ENCODE measurements at regions not wholly inside any gene's neighbourhood (a gene's known extent, or its start where the extent isn't known, plus 50 kb on each side); places are given as distances from the start of the nearest gene placed in this dataset.
"Not testable (repeated sequence)": the region's sequence is repeated elsewhere in the genome, so short reads cannot be mapped to it uniquely, and the experiment has no call there.

GRCh38 chr3:147099076-147099475 is 307.3 kb downstream of the ZIC4 start:
- Histone ChIP-seq H3K27ac (no peak overlapping the region), H3K9me3 (ENCODE audit: severe bottlenecking) (no peaks in the 10 kb centered on the region), H3K36me3 (no peaks in the 10 kb centered on the region), H3K4me3 (ENCODE audit: low read depth, low read length) (no peak overlapping the region), H3K27me3 (ENCODE audit: insufficient read depth, low read depth, severe bottlenecking) (no peaks in the 10 kb centered on the region)
- no peak for TF ChIP-seq CTCF (IDR thresholded peaks at IDR 0.05; ENCODE audit: low read depth, low read length)
- no peak for DNase-seq

- no peak for TF ChIP-seq CTCF (IDR thresholded peaks at IDR 0.05; ENCODE audit: low read depth, low read length)
- Histone ChIP-seq H3K4me3 (ENCODE audit: low read depth, low read length) (no peak overlapping the region), H3K36me3 (no peaks in the 10 kb centered on the region), H3K9me3 (ENCODE audit: severe bottlenecking) (no peaks in the 10 kb centered on the region), H3K27me3 (ENCODE audit: insufficient read depth, low read depth, severe bottlenecking) (no peaks in the 10 kb centered on the region), H3K27ac (no peak overlapping the region)
- no peak for DNase-seq
Observed at GRCh38 chr3:147090461-147090860, 315.9 kb downstream of the ZIC4 start.

- TF ChIP-seq CTCF (IDR thresholded peaks at IDR 0.05; ENCODE audit: low read depth, low read length) = no peak
- no peak for DNase-seq
- Histone ChIP-seq H3K27me3 (ENCODE audit: insufficient read depth, low read depth, severe bottlenecking) (no peaks in the 10 kb centered on the region), H3K9me3 (ENCODE audit: severe bottlenecking) (no peaks in the 10 kb centered on the region), H3K4me3 (ENCODE audit: low read depth, low read length) (no peak overlapping the region), H3K36me3 (no peaks in the 10 kb centered on the region), H3K27ac (no peak overlapping the region)
Observed at GRCh38 chr3:147089286-147089685, 317.1 kb downstream of the ZIC4 start.

- H3K36me3 ChIP-seq; DNase-seq; H3K9me3 ChIP-seq (ENCODE audit: severe bottlenecking); H3K27me3 ChIP-seq (ENCODE audit: insufficient read depth, low read depth, severe bottlenecking); H3K4me3 ChIP-seq (ENCODE audit: low read depth, low read length); H3K27ac ChIP-seq: not testable (repeated sequence)
Observed at GRCh38 chr3:147059500-147059899, 346.8 kb downstream of the ZIC4 start.

GRCh38 chr3:147049821-147050220 is 356.5 kb downstream of the ZIC4 start:
- Histone ChIP-seq H3K36me3 (no peaks in the 10 kb centered on the region), H3K27ac (no peak overlapping the region), H3K9me3 (ENCODE audit: severe bottlenecking) (no peaks in the 10 kb centered on the region), H3K27me3 (ENCODE audit: insufficient read depth, low read depth, severe bottlenecking) (no peaks in the 10 kb centered on the region), H3K4me3 (ENCODE audit: low read depth, low read length) (no peak overlapping the region)
- no peak for TF ChIP-seq CTCF (IDR thresholded peaks at IDR 0.05; ENCODE audit: low read depth, low read length)
- DNase-seq = no peak

GRCh38 chr3:147049305-147049704 is 357.0 kb downstream of the ZIC4 start:
- TF ChIP-seq CTCF (IDR thresholded peaks at IDR 0.05; ENCODE audit: low read depth, low read length) = no peak
- no peak overlapping the region for H3K27ac ChIP-seq
- no peaks in the 10 kb centered on the region for H3K9me3 ChIP-seq (ENCODE audit: severe bottlenecking)
- H3K27me3 ChIP-seq (ENCODE audit: insufficient read depth, low read depth, severe bottlenecking) = no peaks in the 10 kb centered on the region
- DNase-seq = no peak
- H3K36me3 ChIP-seq = no peaks in the 10 kb centered on the region
- no peak overlapping the region for H3K4me3 ChIP-seq (ENCODE audit: low read depth, low read length)
